Choroid plexus epithelial cell (primary cell): ENCODE measurements at regions not wholly inside any gene's neighbourhood (a gene's known extent, or its start where the extent isn't known, plus 50 kb on each side); places are given as distances from the start of the nearest gene placed in this dataset.

ENCODE experiments used
- DNase-seq: peaks from one replicate; pipeline ENCODE4 v3.0.0-alpha.2; 2010; ENCODE audit warnings: low read depth
- H3K4me3 ChIP-seq: 2 replicates; pipeline ENCODE4 v1.5.1; 2011; ENCODE audit warnings: low read depth, mild to moderate bottlenecking, control low read depth, low read length, moderate library complexity
- TF ChIP-seq, protein P1 (sequence below): conservative IDR thresholded peaks from 2 replicates; pipeline ENCODE4 v1.5.1; 2011; ENCODE audit warnings: low read depth, mild to moderate bottlenecking, control low read depth, inconsistent platforms, low read length, moderate library complexity

- H3K4me3 ChIP-seq = no peak overlapping the region
- DNase-seq = no peak
- TF ChIP-seq, protein P1, sequence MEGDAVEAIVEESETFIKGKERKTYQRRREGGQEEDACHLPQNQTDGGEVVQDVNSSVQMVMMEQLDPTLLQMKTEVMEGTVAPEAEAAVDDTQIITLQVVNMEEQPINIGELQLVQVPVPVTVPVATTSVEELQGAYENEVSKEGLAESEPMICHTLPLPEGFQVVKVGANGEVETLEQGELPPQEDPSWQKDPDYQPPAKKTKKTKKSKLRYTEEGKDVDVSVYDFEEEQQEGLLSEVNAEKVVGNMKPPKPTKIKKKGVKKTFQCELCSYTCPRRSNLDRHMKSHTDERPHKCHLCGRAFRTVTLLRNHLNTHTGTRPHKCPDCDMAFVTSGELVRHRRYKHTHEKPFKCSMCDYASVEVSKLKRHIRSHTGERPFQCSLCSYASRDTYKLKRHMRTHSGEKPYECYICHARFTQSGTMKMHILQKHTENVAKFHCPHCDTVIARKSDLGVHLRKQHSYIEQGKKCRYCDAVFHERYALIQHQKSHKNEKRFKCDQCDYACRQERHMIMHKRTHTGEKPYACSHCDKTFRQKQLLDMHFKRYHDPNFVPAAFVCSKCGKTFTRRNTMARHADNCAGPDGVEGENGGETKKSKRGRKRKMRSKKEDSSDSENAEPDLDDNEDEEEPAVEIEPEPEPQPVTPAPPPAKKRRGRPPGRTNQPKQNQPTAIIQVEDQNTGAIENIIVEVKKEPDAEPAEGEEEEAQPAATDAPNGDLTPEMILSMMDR = no peak
These were observed 263.8 kb downstream of the XXYLT1 start for GRCh38 chr3:195007151-195007550.

GRCh38 chr3:195007766-195008165, 263.2 kb downstream of the XXYLT1 start:
- no peak overlapping the region for H3K4me3 ChIP-seq
- TF ChIP-seq, protein P1 = no peak
- no peak for DNase-seq

DNA sequence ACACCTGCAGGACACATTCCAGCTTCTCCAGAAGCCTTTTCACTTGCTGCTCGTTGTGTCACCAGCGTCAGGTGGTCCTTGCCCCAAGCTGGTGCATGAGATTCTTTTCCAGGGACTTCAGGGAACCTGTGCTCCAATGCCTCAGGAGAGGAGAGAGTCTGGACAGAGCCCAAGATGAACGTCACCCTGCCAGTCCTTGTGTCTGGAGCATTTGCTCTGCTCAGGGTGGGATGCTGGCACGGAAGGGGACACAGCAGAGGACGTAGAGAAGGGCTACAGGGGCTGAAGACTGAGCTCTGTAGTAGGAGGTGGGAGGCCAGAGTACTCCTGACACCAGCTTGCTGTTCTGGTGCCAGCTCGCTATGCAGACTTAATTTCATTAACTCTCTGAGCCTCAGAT, 262.1 kb downstream of the XXYLT1 start:
- TF ChIP-seq, protein P1 = no peak
- H3K4me3 ChIP-seq = no peak overlapping the region
- DNase-seq = no peak

DNA sequence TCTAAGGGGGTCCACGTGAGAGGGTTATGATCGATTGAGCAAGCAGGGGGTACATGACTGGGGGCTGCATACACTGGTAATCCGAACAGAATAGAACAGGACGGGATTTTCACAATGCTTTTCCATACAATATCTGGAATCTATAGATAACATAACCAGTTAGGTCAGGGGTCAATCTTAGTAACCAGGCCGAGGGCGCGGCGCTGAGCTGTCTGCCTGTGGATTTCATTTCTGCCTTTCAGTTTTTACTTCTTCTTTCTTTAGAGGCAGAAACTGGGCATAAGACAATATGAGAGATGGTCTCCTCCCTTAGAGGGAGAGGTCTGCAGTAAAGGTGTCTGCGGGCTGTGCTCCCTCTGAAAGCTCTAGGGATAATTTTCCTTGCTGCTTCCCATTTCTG, 261.3 kb downstream of the XXYLT1 start:
- TF ChIP-seq, protein P1 = no peak

DNA sequence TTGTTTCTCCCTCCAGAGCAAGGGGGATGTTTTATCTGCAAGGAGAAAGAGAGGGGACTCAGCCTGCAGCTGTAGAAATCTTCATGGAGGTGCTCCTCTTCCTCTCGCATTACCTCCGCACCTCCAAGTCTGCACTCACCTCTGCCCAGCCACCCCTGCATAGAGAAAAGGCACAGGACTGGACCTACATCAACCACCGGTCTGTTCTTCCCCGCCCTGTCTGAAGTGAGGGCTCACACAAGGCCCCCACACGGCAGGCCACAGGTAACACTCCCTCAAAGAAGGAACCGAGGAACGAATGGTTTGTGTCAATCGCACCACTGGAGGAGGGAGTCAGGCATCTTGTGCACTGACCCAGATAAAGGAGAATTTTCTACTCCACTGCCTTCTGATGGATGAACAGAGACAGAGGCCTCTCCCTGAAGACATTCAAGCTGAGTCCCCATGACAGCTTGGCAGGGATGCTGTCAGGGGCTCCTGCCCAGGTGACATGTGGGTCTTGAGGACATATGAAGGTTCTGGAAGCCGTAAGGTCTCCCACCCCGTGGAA, 260.3 kb downstream of the XXYLT1 start:
- TF ChIP-seq, protein P1 = no peak
- H3K4me3 ChIP-seq = no peak overlapping the region
- no peak for DNase-seq

More for the DNA sequence above, 261.3 kb downstream of the XXYLT1 start:
- H3K4me3 ChIP-seq = no peak overlapping the region
- DNase-seq = no peak

- no peak overlapping the region for H3K4me3 ChIP-seq
- DNase-seq = no peak
- TF ChIP-seq, protein P1 = no peak
These were observed 259.6 kb downstream of the XXYLT1 start for GRCh38 chr3:195011231-195011834.

GRCh38 chr3:195012100-195012499, 258.9 kb downstream of the XXYLT1 start:
- H3K4me3 ChIP-seq = no peak overlapping the region
- DNase-seq = no peak
- TF ChIP-seq, protein P1 = no peak
